ENCODE measurements at regions not wholly inside any gene's neighbourhood (a gene's known extent, or its start where the extent isn't known, plus 50 kb on each side); places are given as distances from the start of the nearest gene placed in this dataset.

GRCh38 chr11:112847568-112847967, 113.7 kb upstream of the NCAM1 start:
- TF ChIP-seq CTCF (IDR thresholded peaks at IDR 0.05) (no peak), ZFX (IDR thresholded peaks at IDR 0.05; ENCODE audit: borderline replicate concordance) (no peak)
